ENCODE measurements at regions not wholly inside any gene's neighbourhood (a gene's known extent, or its start where the extent isn't known, plus 50 kb on each side); places are given as distances from the start of the nearest gene placed in this dataset.

DNA sequence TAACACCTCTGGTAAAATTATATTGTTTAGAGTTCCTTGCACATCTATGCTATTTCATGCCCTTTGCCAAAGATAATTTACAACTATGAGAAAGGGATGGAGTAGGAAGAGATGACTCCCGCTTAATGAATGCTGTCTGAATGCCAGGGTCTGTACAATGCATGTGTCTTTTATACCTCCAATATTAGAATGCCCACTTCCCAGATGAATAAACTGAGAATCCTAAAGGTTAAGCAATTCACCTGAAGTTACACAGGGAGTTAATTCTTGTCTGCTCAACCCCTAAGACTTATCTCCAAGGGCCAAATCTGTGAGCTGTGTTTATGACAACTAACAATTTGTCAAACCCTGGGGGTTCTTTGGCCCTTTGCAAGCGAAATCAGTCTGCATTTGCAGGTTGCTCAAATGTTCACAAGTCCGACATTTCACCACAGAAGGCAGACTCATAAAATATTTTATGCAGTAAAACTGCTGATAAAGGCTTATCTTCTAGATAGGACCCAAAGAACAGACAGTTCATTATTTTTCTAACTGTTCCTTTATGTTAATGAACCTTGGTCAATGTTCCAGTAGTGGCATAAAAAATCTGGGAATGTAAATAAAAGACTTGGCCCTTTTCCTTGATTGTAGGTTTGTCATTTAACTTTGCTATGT is 50.2 kb upstream of the ATP1A1 start:
- intact Hi-C loops (cut with micrococcal nuclease), result no loop called here
- Mint-ChIP-seq H3K4me3 (no peak overlapping the region), H3K36me3 (ENCODE audit: low read depth) (no peaks in the 10 kb centered on the region), H3K27ac (no peak overlapping the region), H3K4me1 (ENCODE audit: low read depth) (peaks cover 10% of the 10 kb centered on the region), H3K9me3 (no peaks in the 10 kb centered on the region), H3K27me3 (no peaks in the 10 kb centered on the region)
